ENCODE measurements at regions not wholly inside any gene's neighbourhood (a gene's known extent, or its start where the extent isn't known, plus 50 kb on each side); places are given as distances from the start of the nearest gene placed in this dataset.

DNA sequence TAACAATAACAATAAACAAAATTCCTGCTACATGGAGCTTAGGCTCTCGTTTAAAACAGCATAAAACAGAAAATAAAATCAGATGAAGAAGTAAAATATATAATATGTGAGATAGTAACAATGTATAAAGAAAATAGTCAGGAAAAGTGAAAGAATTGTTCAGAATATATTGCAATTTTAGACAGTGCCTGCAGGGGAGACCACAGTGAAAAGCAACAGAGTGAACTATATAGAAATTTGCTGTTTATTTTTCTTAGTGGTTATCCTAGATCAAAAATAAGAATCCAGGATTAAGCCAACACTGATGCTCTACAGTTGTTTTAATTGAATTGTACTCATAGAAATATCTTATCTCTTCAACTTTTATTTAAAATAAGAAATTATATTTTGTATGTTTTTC, 1639.0 kb upstream of the B3GALT2 start:
- TF ChIP-seq, protein P1, sequence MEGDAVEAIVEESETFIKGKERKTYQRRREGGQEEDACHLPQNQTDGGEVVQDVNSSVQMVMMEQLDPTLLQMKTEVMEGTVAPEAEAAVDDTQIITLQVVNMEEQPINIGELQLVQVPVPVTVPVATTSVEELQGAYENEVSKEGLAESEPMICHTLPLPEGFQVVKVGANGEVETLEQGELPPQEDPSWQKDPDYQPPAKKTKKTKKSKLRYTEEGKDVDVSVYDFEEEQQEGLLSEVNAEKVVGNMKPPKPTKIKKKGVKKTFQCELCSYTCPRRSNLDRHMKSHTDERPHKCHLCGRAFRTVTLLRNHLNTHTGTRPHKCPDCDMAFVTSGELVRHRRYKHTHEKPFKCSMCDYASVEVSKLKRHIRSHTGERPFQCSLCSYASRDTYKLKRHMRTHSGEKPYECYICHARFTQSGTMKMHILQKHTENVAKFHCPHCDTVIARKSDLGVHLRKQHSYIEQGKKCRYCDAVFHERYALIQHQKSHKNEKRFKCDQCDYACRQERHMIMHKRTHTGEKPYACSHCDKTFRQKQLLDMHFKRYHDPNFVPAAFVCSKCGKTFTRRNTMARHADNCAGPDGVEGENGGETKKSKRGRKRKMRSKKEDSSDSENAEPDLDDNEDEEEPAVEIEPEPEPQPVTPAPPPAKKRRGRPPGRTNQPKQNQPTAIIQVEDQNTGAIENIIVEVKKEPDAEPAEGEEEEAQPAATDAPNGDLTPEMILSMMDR (conservative IDR thresholded peaks at IDR 0.05) = 0 out of 2 replicates have a peak, but pooled peaks have one; percentile 31
- TF ChIP-seq EZH2 (IDR thresholded peaks at IDR 0.05; ENCODE audit: low read depth) = no peak

All from PC-9 (cell line).